Effector memory CD8-positive, alpha-beta T cell (primary cell): ENCODE measurements at regions not wholly inside any gene's neighbourhood (a gene's known extent, or its start where the extent isn't known, plus 50 kb on each side); places are given as distances from the start of the nearest gene placed in this dataset.
"Not testable (repeated sequence)": the region's sequence is repeated elsewhere in the genome, so short reads cannot be mapped to it uniquely, and the experiment has no call there.

Experiments used
- ATAC-seq: fragments of 150-1000 bp; cut with Tn5 transposase; replicated peaks from 2 replicates; pipeline ENCODE4 v1.10.0; 2021; ENCODE audit warnings: mild to moderate bottlenecking, moderate library complexity
- DNase-seq, 3 experiments: peaks; one replicate each; pipeline ENCODE4 v3.0.0; 2021
- H3K27ac Mint-ChIP-seq, 2 donors: one replicate each; pipeline ENCODE4 v1.8.0; 2022; ENCODE audit warnings: mild to moderate bottlenecking in 2 of 2, mixed read lengths in 2 of 2, moderate library complexity in 2 of 2
- H3K27me3 Mint-ChIP-seq, 2 donors: one replicate each; pipeline ENCODE4 v1.8.0; 2022; ENCODE audit warnings: mixed read lengths in 2 of 2
- H3K36me3 Mint-ChIP-seq: one replicate; pipeline ENCODE4 v1.8.0; 2022; ENCODE audit warnings: mild to moderate bottlenecking, moderate library complexity, mixed read lengths; ENCODE audit not compliant: insufficient read depth
- H3K4me1 Mint-ChIP-seq, 2 donors: one replicate each; pipeline ENCODE4 v1.8.0; 2022; ENCODE audit warnings: low read depth in 2 of 2, mixed read lengths in 2 of 2
- H3K4me3 Mint-ChIP-seq, 2 donors: one replicate each; pipeline ENCODE4 v1.8.0; 2022; ENCODE audit warnings: mild to moderate bottlenecking in 2 of 2, mixed read lengths in 2 of 2, moderate library complexity in 2 of 2
- H3K9me3 Mint-ChIP-seq, 2 donors: one replicate each; pipeline ENCODE4 v1.8.0; 2022; ENCODE audit warnings: mixed read lengths in 2 of 2

GRCh38 chr5:92641031-92641962, 939.7 kb downstream of the NR2F1-AS1 start:
- H3K4me1 Mint-ChIP-seq: no peaks in the 10 kb centered on the region
- no peaks in the 10 kb centered on the region for H3K36me3 Mint-ChIP-seq
- no peak for DNase-seq
- no peak overlapping the region for H3K4me3 Mint-ChIP-seq
- H3K9me3 Mint-ChIP-seq: peaks cover 0 to 2% of the 10 kb centered on the region in 2 donors
- no peak overlapping the region for H3K27ac Mint-ChIP-seq
- H3K27me3 Mint-ChIP-seq: no peaks in the 10 kb centered on the region
- no peak for ATAC-seq

GRCh38 chr5:92640340-92640739, 940.7 kb downstream of the NR2F1-AS1 start:
- peaks cover 0 to 2% of the 10 kb centered on the region in 2 donors for H3K9me3 Mint-ChIP-seq
- DNase-seq (no peak), ATAC-seq (no peak)
- H3K36me3 Mint-ChIP-seq: no peaks in the 10 kb centered on the region
- no peak overlapping the region for H3K27ac Mint-ChIP-seq
- H3K27me3 Mint-ChIP-seq: no peaks in the 10 kb centered on the region
- no peak overlapping the region for H3K4me3 Mint-ChIP-seq
- H3K4me1 Mint-ChIP-seq: no peaks in the 10 kb centered on the region

GRCh38 chr5:92637960-92638359, 943.1 kb downstream of the NR2F1-AS1 start:
- no peaks in the 10 kb centered on the region for H3K27me3 Mint-ChIP-seq
- DNase-seq (no peak), ATAC-seq (no peak)
- no peaks in the 10 kb centered on the region for H3K4me1 Mint-ChIP-seq
- no peaks in the 10 kb centered on the region for H3K36me3 Mint-ChIP-seq
- no peak overlapping the region for H3K27ac Mint-ChIP-seq
- H3K4me3 Mint-ChIP-seq: no peak overlapping the region
- peaks cover 5 to 8% of the 10 kb centered on the region in 2 donors for H3K9me3 Mint-ChIP-seq

GRCh38 chr5:92637247-92637646, 943.8 kb downstream of the NR2F1-AS1 start:
- H3K27me3 Mint-ChIP-seq: no peaks in the 10 kb centered on the region
- no peak overlapping the region for H3K27ac Mint-ChIP-seq
- no peak for DNase-seq
- peaks cover 5 to 8% of the 10 kb centered on the region in 2 donors for H3K9me3 Mint-ChIP-seq
- H3K4me1 Mint-ChIP-seq: no peaks in the 10 kb centered on the region
- no peak for ATAC-seq
- H3K4me3 Mint-ChIP-seq: no peak overlapping the region
- H3K36me3 Mint-ChIP-seq: no peaks in the 10 kb centered on the region

- Mint-ChIP-seq H3K9me3 (peaks cover 5 to 8% of the 10 kb centered on the region in 2 donors), H3K27me3 (no peaks in the 10 kb centered on the region), H3K36me3 (no peaks in the 10 kb centered on the region), H3K4me3 (no peak overlapping the region), H3K27ac (no peak overlapping the region), H3K4me1 (no peaks in the 10 kb centered on the region)
- no peak for ATAC-seq
- no peak for DNase-seq
Observed at GRCh38 chr5:92635001-92635461, 946.0 kb downstream of the NR2F1-AS1 start.

- Mint-ChIP-seq H3K27me3 (no peaks in the 10 kb centered on the region), H3K4me3 (no peak overlapping the region), H3K27ac (no peak overlapping the region), H3K36me3 (no peaks in the 10 kb centered on the region), H3K9me3 (peaks cover 5 to 16% of the 10 kb centered on the region in 2 donors), H3K4me1 (no peaks in the 10 kb centered on the region)
- DNase-seq (no peak), ATAC-seq (no peak)
Observed at GRCh38 chr5:92633875-92634487, 947.0 kb downstream of the NR2F1-AS1 start.

- Mint-ChIP-seq H3K36me3 (no peaks in the 10 kb centered on the region), H3K27me3 (no peaks in the 10 kb centered on the region), H3K4me1 (no peaks in the 10 kb centered on the region), H3K9me3 (peaks cover 5 to 24% of the 10 kb centered on the region in 2 donors), H3K4me3 (no peak overlapping the region), H3K27ac (no peak overlapping the region)
- no peak for ATAC-seq
- DNase-seq: no peak
Observed at GRCh38 chr5:92633176-92633575, 947.8 kb downstream of the NR2F1-AS1 start.

GRCh38 chr5:92631237-92631701, 949.8 kb downstream of the NR2F1-AS1 start:
- H3K27me3 Mint-ChIP-seq, DNase-seq, H3K36me3 Mint-ChIP-seq, H3K27ac Mint-ChIP-seq, H3K4me1 Mint-ChIP-seq, ATAC-seq, H3K4me3 Mint-ChIP-seq: not testable (repeated sequence)
- H3K9me3 Mint-ChIP-seq: peaks cover 3 to 26% of the 10 kb centered on the region in 2 donors

- no peaks in the 10 kb centered on the region for H3K36me3 Mint-ChIP-seq
Observed at GRCh38 chr5:92629574-92629973, 951.4 kb downstream of the NR2F1-AS1 start.

GRCh38 chr5:92629000-92629399, 952.0 kb downstream of the NR2F1-AS1 start:
- Mint-ChIP-seq H3K27me3 (no peaks in the 10 kb centered on the region), H3K4me1 (no peaks in the 10 kb centered on the region), H3K27ac (no peak overlapping the region), H3K9me3 (peaks cover 0 to 20% of the 10 kb centered on the region in 2 donors), H3K36me3 (no peaks in the 10 kb centered on the region), H3K4me3 (no peak overlapping the region)
- ATAC-seq (no peak), DNase-seq (no peak)

More at GRCh38 chr5:92629574-92629973, 951.4 kb downstream of the NR2F1-AS1 start:
- Mint-ChIP-seq H3K4me3 (no peak overlapping the region), H3K9me3 (peaks cover 3 to 26% of the 10 kb centered on the region in 2 donors), H3K4me1 (no peaks in the 10 kb centered on the region), H3K27me3 (no peaks in the 10 kb centered on the region), H3K27ac (no peak overlapping the region)
- ATAC-seq (no peak), DNase-seq (no peak)

GRCh38 chr5:92627186-92627585, 953.8 kb downstream of the NR2F1-AS1 start:
- no peak overlapping the region for H3K27ac Mint-ChIP-seq
- ATAC-seq (no peak), DNase-seq (no peak)
- no peaks in the 10 kb centered on the region for H3K36me3 Mint-ChIP-seq
- H3K4me1 Mint-ChIP-seq: no peaks in the 10 kb centered on the region
- H3K4me3 Mint-ChIP-seq: no peak overlapping the region
- H3K9me3 Mint-ChIP-seq: peaks cover 4 to 32% of the 10 kb centered on the region in 2 donors
- no peaks in the 10 kb centered on the region for H3K27me3 Mint-ChIP-seq

- no peak overlapping the region for H3K27ac Mint-ChIP-seq
- H3K4me3 Mint-ChIP-seq: no peak overlapping the region
- H3K4me1 Mint-ChIP-seq: no peaks in the 10 kb centered on the region
- peaks cover 3 to 8% of the 10 kb centered on the region in 2 donors for H3K9me3 Mint-ChIP-seq
- ATAC-seq (no peak), DNase-seq (no peak)
- H3K27me3 Mint-ChIP-seq: no peaks in the 10 kb centered on the region
- H3K36me3 Mint-ChIP-seq: no peaks in the 10 kb centered on the region
Observed at GRCh38 chr5:92616085-92616484, 964.9 kb downstream of the NR2F1-AS1 start.

GRCh38 chr5:92613546-92613945, 967.5 kb downstream of the NR2F1-AS1 start:
- Mint-ChIP-seq H3K27ac (no peak overlapping the region), H3K27me3 (no peaks in the 10 kb centered on the region), H3K36me3 (no peaks in the 10 kb centered on the region), H3K9me3 (peaks cover 0 to 6% of the 10 kb centered on the region in 2 donors), H3K4me3 (no peak overlapping the region), H3K4me1 (no peaks in the 10 kb centered on the region)
- DNase-seq (no peak), ATAC-seq (no peak)

GRCh38 chr5:92610435-92610834, 970.6 kb downstream of the NR2F1-AS1 start:
- H3K4me1 Mint-ChIP-seq, H3K4me3 Mint-ChIP-seq, H3K36me3 Mint-ChIP-seq, DNase-seq, H3K9me3 Mint-ChIP-seq, H3K27me3 Mint-ChIP-seq, H3K27ac Mint-ChIP-seq, ATAC-seq: not testable (repeated sequence)
